ENCODE measurements at regions not wholly inside any gene's neighbourhood (a gene's known extent, or its start where the extent isn't known, plus 50 kb on each side); places are given as distances from the start of the nearest gene placed in this dataset.

- Histone ChIP-seq H3K27me3 (no peaks in the 10 kb centered on the region), H3K4me3 (no peak overlapping the region), H3K9me3 (no peaks in the 10 kb centered on the region), H3K36me3 (no peaks in the 10 kb centered on the region), H3K27ac (no peak overlapping the region), H3K9ac (ENCODE audit: low read depth in 2 of 2, low read length in 2 of 2) (no peak overlapping the region), H3K4me1 (no peaks in the 10 kb centered on the region)
- no peak for TF ChIP-seq CTCF (IDR thresholded peaks at IDR 0.05)
- intact Hi-C loops (cut with DNase I), result loop anchor here (10.0 kb wide), 1 partner anchor 458 kb away; the partner anchor contains the start of gene CXCL12
- DNase-seq, result no peak
These were observed 277.7 kb upstream of the ZNF32 start for GRCh38 chr10:43926371-43926770.

- Histone ChIP-seq H3K36me3 (no peaks in the 10 kb centered on the region), H3K4me3 (no peak overlapping the region), H3K9ac (ENCODE audit: low read depth in 2 of 2, low read length in 2 of 2) (no peak overlapping the region), H3K27ac (no peak overlapping the region), H3K4me1 (no peaks in the 10 kb centered on the region), H3K9me3 (no peaks in the 10 kb centered on the region), H3K27me3 (no peaks in the 10 kb centered on the region)
- DNase-seq, result no peak
- intact Hi-C loops (cut with DNase I), result loop anchor here (10.0 kb wide), 1 partner anchor 459 kb away; the partner anchor contains the start of gene CXCL12
- TF ChIP-seq CTCF (IDR thresholded peaks at IDR 0.05), result no peak
These were observed 277.1 kb upstream of the ZNF32 start for GRCh38 chr10:43925793-43926192.

DNA sequence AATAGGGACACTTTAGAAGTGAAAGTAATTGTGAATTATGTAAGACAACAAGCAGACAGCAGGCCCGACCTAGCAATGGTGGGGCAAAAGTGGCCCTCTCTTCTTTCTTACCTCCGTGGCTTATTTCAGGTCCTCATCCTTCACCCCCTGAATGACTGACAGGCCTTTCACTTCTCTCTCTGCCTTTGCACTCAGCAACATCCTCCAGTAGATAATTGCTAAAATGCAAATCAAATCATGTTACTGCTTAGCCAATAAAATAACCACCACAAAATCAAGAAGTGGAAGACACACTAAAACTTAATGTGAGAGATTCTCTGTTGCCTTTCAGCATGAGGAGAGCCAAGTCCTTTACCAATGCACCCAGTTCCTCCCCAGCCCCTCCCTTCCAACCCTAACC, 274.6 kb upstream of the ZNF32 start:
- no peak for TF ChIP-seq CTCF (IDR thresholded peaks at IDR 0.05)
- intact Hi-C loops (cut with DNase I), result loop anchor here (10.0 kb wide), 1 partner anchor 461 kb away; the partner anchor contains the start of gene CXCL12

GRCh38 chr10:43922335-43923280, 273.9 kb upstream of the ZNF32 start:
- Histone ChIP-seq H3K9ac (ENCODE audit: low read depth in 2 of 2, low read length in 2 of 2) (no peak overlapping the region), H3K36me3 (no peaks in the 10 kb centered on the region), H3K27me3 (no peaks in the 10 kb centered on the region), H3K4me3 (no peak overlapping the region), H3K27ac (no peak overlapping the region), H3K9me3 (no peaks in the 10 kb centered on the region), H3K4me1 (no peaks in the 10 kb centered on the region)
- intact Hi-C loops (cut with DNase I), result loop anchor here (10.0 kb wide), 1 partner anchor 462 kb away; the partner anchor contains the start of gene CXCL12
- TF ChIP-seq CTCF (IDR thresholded peaks at IDR 0.05), result no peak
- no peak for DNase-seq

More for the DNA sequence above, 274.6 kb upstream of the ZNF32 start:
- Histone ChIP-seq H3K27ac (no peak overlapping the region), H3K9ac (ENCODE audit: low read depth in 2 of 2, low read length in 2 of 2) (no peak overlapping the region), H3K4me1 (no peaks in the 10 kb centered on the region), H3K27me3 (no peaks in the 10 kb centered on the region), H3K36me3 (no peaks in the 10 kb centered on the region), H3K4me3 (no peak overlapping the region), H3K9me3 (no peaks in the 10 kb centered on the region)
- no peak for DNase-seq

DNA sequence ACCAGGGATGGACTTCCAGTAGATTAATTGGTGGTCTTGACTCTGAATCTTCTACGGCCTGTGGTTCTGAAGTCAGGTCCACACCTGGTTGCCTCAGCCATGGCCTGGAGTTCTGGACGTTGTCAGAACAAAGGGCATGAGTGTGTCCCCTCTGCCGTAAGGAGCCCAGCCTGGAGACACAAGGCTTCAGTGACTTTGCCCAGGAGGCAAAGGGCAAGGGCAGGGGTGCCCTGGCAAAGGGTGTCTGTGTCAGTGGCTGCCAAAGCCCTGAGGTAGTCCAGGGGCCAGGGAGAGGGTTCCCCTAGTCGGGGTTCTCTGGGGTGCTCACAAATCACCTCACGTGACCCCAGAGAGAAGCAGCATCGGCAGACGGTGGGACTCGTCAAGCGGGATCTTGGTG, 273.2 kb upstream of the ZNF32 start:
- H3K9me3 ChIP-seq, result no peaks in the 10 kb centered on the region
- no peak overlapping the region for H3K4me3 ChIP-seq
- H3K27me3 ChIP-seq, result no peaks in the 10 kb centered on the region
- no peak overlapping the region for H3K27ac ChIP-seq
- intact Hi-C loops (cut with DNase I), result loop anchor here (10.0 kb wide), 1 partner anchor 463 kb away; the partner anchor contains the start of gene CXCL12
- H3K4me1 ChIP-seq, result no peaks in the 10 kb centered on the region
- no peaks in the 10 kb centered on the region for H3K36me3 ChIP-seq
- TF ChIP-seq CTCF (IDR thresholded peaks at IDR 0.05), result no peak
- DNase-seq, result no peak
- H3K9ac ChIP-seq (ENCODE audit: low read depth in 2 of 2, low read length in 2 of 2), result no peak overlapping the region
